ENCODE measurements at regions not wholly inside any gene's neighbourhood (a gene's known extent, or its start where the extent isn't known, plus 50 kb on each side); places are given as distances from the start of the nearest gene placed in this dataset.

GRCh38 chr4:74598611-74599325 lies 153.8 kb downstream of the AREG start:
- Mint-ChIP-seq H3K36me3 (ENCODE audit: low read depth) (peaks cover 10% of the 10 kb centered on the region), H3K27ac (no peak overlapping the region), H3K27me3 (ENCODE audit: insufficient read depth) (peaks cover 6% of the 10 kb centered on the region; the same call in 1 of the 2 replicates), H3K4me1 (ENCODE audit: low read depth) (no peaks in the 10 kb centered on the region), H3K9me3 (peaks cover 21% of the 10 kb centered on the region), H3K4me3 (no peak overlapping the region)
- no peak for TF ChIP-seq CTCF (IDR thresholded peaks at IDR 0.05)
- no peak for DNase-seq

DNA sequence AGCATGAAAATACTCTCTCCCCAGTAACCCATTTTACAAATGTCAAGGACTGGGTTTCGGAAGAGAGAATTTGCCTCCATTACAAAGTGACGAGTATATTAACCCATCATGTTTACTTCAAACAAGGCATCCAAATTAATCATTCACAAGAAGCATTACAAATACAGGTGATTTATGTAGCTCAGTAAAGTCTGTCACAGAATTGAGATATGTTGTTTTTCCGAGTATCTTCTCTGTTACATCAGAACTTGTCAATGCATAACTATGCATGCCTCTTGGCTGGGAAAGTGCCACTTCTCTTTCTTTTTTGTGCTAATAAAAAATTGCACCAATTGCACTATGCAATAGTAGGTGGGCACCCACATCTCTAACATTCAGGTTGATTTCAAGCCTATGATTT lies 158.2 kb downstream of the AREG start:
- Mint-ChIP-seq H3K36me3 (ENCODE audit: low read depth) (no peaks in the 10 kb centered on the region), H3K4me1 (ENCODE audit: low read depth) (peaks cover under 1% of the 10 kb centered on the region; the same call in 1 of the 2 replicates), H3K27ac (no peak overlapping the region), H3K9me3 (0 out of 2 replicates have a peak, but pooled peaks cover under 1% of the 10 kb centered on the region), H3K27me3 (ENCODE audit: insufficient read depth) (peaks cover 14% of the 10 kb centered on the region), H3K4me3 (no peak overlapping the region)
- no peak for DNase-seq
- TF ChIP-seq CTCF (IDR thresholded peaks at IDR 0.05), result no peak

- Mint-ChIP-seq H3K9me3 (no peaks in the 10 kb centered on the region), H3K4me3 (no peak overlapping the region), H3K27ac (no peak overlapping the region), H3K4me1 (ENCODE audit: low read depth) (peaks cover 8% of the 10 kb centered on the region), H3K36me3 (ENCODE audit: low read depth) (no peaks in the 10 kb centered on the region), H3K27me3 (ENCODE audit: insufficient read depth) (peaks cover 19% of the 10 kb centered on the region)
- DNase-seq, result peak; percentile 17
- no peak for TF ChIP-seq CTCF (IDR thresholded peaks at IDR 0.05)
Measured at GRCh38 chr4:74608151-74608949, 163.4 kb downstream of the AREG start.

- no peak for DNase-seq
- Mint-ChIP-seq H3K27me3 (ENCODE audit: insufficient read depth) (peaks cover 25% of the 10 kb centered on the region), H3K4me1 (ENCODE audit: low read depth) (peaks cover 8% of the 10 kb centered on the region)
Measured at GRCh38 chr4:74610491-74610890, 165.6 kb downstream of the AREG start.

DNA sequence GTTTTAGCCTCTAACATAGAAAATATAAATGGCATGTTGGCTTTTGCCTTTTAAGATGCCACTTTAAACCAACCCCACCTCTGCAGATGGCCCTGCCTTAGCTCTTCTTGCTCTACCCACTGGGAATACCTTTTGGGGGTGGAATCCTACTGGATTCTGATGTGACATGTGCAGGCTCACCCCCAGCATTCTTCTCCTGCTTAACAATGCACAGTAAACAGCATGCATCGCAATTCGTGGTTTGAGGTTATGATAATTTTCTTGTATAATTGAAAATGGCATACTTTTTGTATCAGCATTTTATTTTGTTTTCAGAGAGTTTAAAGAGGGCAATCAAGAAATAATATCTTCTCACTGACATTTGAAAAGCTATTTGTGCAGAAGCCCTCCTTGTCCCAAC lies 167.9 kb downstream of the AREG start:
- H3K27me3 Mint-ChIP-seq (ENCODE audit: insufficient read depth), result peaks cover 24% of the 10 kb centered on the region
- H3K36me3 Mint-ChIP-seq (ENCODE audit: low read depth), result peaks cover 4% of the 10 kb centered on the region
- no peak for TF ChIP-seq CTCF (IDR thresholded peaks at IDR 0.05)
- no peak for DNase-seq
- no peak overlapping the region for H3K27ac Mint-ChIP-seq
- H3K9me3 Mint-ChIP-seq, result peaks cover 5% of the 10 kb centered on the region; the same call in 1 of the 2 replicates
- no peak overlapping the region for H3K4me3 Mint-ChIP-seq
- H3K4me1 Mint-ChIP-seq (ENCODE audit: low read depth), result peaks cover 8% of the 10 kb centered on the region

More at GRCh38 chr4:74610491-74610890, 165.6 kb downstream of the AREG start:
- no peak overlapping the region for H3K4me3 Mint-ChIP-seq
- no peak overlapping the region for H3K27ac Mint-ChIP-seq
- H3K9me3 Mint-ChIP-seq, result peaks cover 1% of the 10 kb centered on the region; the same call in 1 of the 2 replicates
- no peak for TF ChIP-seq CTCF (IDR thresholded peaks at IDR 0.05)
- no peaks in the 10 kb centered on the region; the same call in 1 of the 2 replicates for H3K36me3 Mint-ChIP-seq (ENCODE audit: low read depth)
